K562 (cell line): ENCODE measurements at regions not wholly inside any gene's neighbourhood (a gene's known extent, or its start where the extent isn't known, plus 50 kb on each side); places are given as distances from the start of the nearest gene placed in this dataset.

Experiments used
- ARID2 ChIP-seq: fragments of 450-650 bp; IDR thresholded peaks from 2 replicates; pipeline ENCODE4 v1.6.1; 2017; ENCODE audit warnings: antibody characterized with exemption, mild to moderate bottlenecking
- EHMT2 ChIP-seq: fragments of 450-650 bp; IDR thresholded peaks from 2 replicates; pipeline ENCODE4 v1.6.1; 2018; ENCODE audit warnings: antibody characterized with exemption
- GTF2F1 ChIP-seq: IDR thresholded peaks from 2 replicates; pipeline ENCODE4 v1.6.1; 2011; ENCODE audit warnings: low read depth, low read length, improper control_type of control experiment
- JUNB ChIP-seq: fragments of 450-650 bp; formaldehyde crosslinking; conservative IDR thresholded peaks from 2 replicates; pipeline ENCODE4 v1.4.0; 2020; ENCODE audit warnings: mild to moderate bottlenecking
- JUND ChIP-seq, 2 experiments: IDR thresholded peaks; 2 replicates in 1 of 2; 3 replicates in 1 of 2; pipeline ENCODE4 v1.6.1; 2011; ENCODE audit warnings: borderline replicate concordance in 2 of 2, low read depth in 2 of 2, low read length in 2 of 2, improper control_type of control experiment in 1 of 2, missing biosample characterization in 1 of 2, missing genetic modification characterization in 1 of 2, missing genetic modification reagents in 1 of 2
- MIER1 ChIP-seq: fragments of 450-650 bp; IDR thresholded peaks from 2 replicates; pipeline ENCODE4 v1.6.1; 2016; ENCODE audit warnings: antibody characterized with exemption, mild to moderate bottlenecking, low read depth
- MTA2 ChIP-seq: fragments of 450-650 bp; IDR thresholded peaks from 2 replicates; pipeline ENCODE4 v1.6.1; 2016; ENCODE audit warnings: low read depth
- STAT6 ChIP-seq: sonication (generic); formaldehyde crosslinking; IDR thresholded peaks from 2 replicates; pipeline ENCODE4 v1.8.1; 2023; ENCODE audit warnings: mild to moderate bottlenecking, missing genetic modification reagents
- ZBTB1 ChIP-seq: sonication (generic); formaldehyde crosslinking; IDR thresholded peaks from 2 replicates; pipeline ENCODE4 v1.8.1; 2023; ENCODE audit warnings: missing genetic modification reagents, low read depth, mild to moderate bottlenecking, borderline replicate concordance
- ZBTB26 ChIP-seq: fragments of 450-650 bp; formaldehyde crosslinking; IDR thresholded peaks from 2 replicates; pipeline ENCODE4 v1.4.0; 2022; ENCODE audit warnings: missing genetic modification characterization
- ZC3H4 ChIP-seq: sonication (generic); formaldehyde crosslinking; IDR thresholded peaks from 2 replicates; pipeline ENCODE4 v1.9.0; 2021; ENCODE audit warnings: missing genetic modification reagents, borderline replicate concordance
- ZNF239 ChIP-seq: fragments of 250-450 bp; sonication (Bioruptor Pico); IDR thresholded peaks from 2 replicates; pipeline ENCODE4 v1.4.0; 2020; ENCODE audit warnings: mild to moderate bottlenecking

GRCh38 chr1:29653034-29653810 is 416.9 kb downstream of the PTPRU start (continued):
- TF ChIP-seq ZBTB26: no peak
- no peak for TF ChIP-seq STAT6 (CRISPR knock-in tag)
- TF ChIP-seq JUND (IDR thresholded peaks at IDR 0.05; ENCODE audit: borderline replicate concordance, low read depth, low read length): no peak
- TF ChIP-seq JUND (tag; IDR thresholded peaks at IDR 0.05; ENCODE audit: borderline replicate concordance, low read depth, low read length): no peak
- no peak for TF ChIP-seq ZNF239 (CRISPR knock-in tag)
- peak; percentile 49; the same call in 1 of the 2 replicates for TF ChIP-seq MTA2
- TF ChIP-seq GTF2F1: no peak
- TF ChIP-seq MIER1: peak; percentile 75; the same call in 1 of the 2 replicates
- no peak for TF ChIP-seq ZBTB1 (CRISPR knock-in tag)
- peak; percentile 90 for TF ChIP-seq EHMT2
- no peak for TF ChIP-seq ARID2
- no peak for TF ChIP-seq JUNB (CRISPR knock-in tag)
- TF ChIP-seq ZC3H4 (CRISPR knock-in tag): no peak
- TF ChIP-seq, all 486 proteins: peak for 16
